ENCODE measurements at regions not wholly inside any gene's neighbourhood (a gene's known extent, or its start where the extent isn't known, plus 50 kb on each side); places are given as distances from the start of the nearest gene placed in this dataset.
"Not testable (repeated sequence)": the region's sequence is repeated elsewhere in the genome, so short reads cannot be mapped to it uniquely, and the experiment has no call there.

- no peak for DNase-seq (ENCODE audit: low spot score)
Observed at GRCh38 chr11:93032580-93032979, 63.1 kb downstream of the MTNR1B start.

- DNase-seq (ENCODE audit: low spot score), result no peak
Observed at GRCh38 chr11:93033093-93033492, 63.6 kb downstream of the MTNR1B start.

DNA sequence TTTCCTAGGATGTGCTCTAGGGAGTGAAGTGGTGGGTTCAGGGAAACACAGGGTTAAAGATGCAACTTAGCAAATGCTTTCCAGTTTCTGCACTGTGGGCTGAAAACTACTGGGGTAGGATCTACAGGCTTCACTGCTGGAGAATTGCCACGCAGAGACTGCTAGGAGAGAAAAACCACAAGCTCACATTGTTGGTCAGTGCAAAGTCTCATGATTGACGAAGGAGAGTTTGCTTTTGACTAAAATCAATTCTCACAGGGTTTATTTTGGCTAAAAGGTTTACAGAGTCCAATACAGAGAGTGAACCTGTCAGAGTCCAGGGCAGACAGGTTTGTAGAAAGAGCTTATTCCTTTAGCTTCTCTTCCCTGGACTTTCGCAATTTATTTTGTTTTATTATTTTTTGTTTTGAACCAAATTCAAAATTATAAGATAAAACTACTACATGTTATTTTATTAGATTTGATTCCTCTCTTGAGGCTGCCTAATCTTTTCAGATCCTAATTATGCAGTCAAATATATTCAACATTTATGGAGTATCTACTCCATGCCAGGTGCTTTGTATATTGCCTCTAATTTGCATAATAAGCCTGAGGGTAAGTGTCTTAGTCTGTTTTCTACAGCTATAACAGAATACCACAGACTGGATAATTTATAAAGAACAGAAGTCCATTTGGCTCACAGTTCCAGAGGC lies 64.7 kb downstream of the MTNR1B start:
- DNase-seq (ENCODE audit: low spot score), result no peak

DNA sequence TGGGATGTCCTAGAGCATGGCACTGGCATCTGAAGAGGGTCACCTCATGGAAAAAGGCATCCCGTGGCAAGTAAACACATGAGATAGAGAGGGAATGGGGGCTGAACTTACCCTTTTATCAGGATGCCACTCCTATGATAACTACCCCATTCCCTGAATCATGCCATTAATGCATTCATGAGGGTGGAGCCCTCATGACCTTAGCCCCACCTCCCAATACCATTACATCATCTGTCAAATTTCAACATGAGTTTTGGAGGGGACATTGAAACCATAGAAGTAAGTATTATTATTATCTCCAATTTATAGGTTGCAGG lies 65.2 kb downstream of the MTNR1B start:
- no peak for DNase-seq (ENCODE audit: low spot score)

GRCh38 chr11:93038521-93038920 lies 69.1 kb downstream of the MTNR1B start:
- no peak for DNase-seq (ENCODE audit: low spot score)

- no peak for DNase-seq (ENCODE audit: low spot score)
Observed at GRCh38 chr11:93039531-93040240, 70.2 kb downstream of the MTNR1B start.

- DNase-seq (ENCODE audit: low spot score), result no peak
Observed at GRCh38 chr11:93041682-93042081, 72.2 kb downstream of the MTNR1B start.

DNA sequence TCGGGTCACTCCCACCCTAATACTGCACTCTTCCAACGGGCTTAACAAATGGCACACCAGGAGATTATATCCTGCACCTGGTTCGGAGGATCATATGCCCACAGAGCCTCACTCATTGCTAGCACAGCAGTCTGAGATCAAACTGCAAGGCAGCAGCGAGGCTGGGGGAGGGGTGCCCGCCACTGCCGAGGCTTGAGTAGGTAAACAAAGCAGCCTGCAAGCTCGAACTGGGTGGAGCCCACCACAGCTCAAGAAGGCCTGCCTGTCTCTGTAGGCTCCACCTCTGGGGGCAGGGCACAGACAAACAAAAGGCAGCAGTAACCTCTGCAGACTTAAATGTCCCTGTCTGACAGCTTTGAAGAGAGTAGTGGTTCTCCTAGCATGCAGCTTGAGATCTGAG lies 73.7 kb downstream of the MTNR1B start:
- DNase-seq (ENCODE audit: low spot score), result not testable (repeated sequence)

GRCh38 chr11:93049740-93050139 lies 80.3 kb downstream of the MTNR1B start:
- no peak for DNase-seq (ENCODE audit: low spot score)

DNA sequence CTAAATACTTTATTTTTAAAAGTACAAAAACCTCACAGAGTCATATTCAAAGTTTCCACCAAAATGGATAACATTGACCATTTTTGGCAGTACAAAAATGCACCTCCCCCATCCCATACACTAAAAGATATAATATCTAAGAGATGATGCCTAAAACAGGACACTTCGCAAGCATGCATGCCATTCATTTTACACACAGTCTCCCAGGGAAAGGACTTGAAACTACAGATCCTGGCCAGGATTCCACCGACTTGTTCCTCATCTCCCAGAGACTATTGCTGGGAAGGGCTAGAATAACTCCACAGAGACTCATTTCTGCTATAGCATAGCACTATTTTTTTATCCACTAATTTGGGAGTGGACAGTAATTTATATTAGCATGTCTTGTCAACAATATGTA lies 81.7 kb downstream of the MTNR1B start:
- no peak for DNase-seq (ENCODE audit: low spot score)

GRCh38 chr11:93053864-93054263 lies 84.4 kb downstream of the MTNR1B start:
- DNase-seq (ENCODE audit: low spot score), result no peak

DNA sequence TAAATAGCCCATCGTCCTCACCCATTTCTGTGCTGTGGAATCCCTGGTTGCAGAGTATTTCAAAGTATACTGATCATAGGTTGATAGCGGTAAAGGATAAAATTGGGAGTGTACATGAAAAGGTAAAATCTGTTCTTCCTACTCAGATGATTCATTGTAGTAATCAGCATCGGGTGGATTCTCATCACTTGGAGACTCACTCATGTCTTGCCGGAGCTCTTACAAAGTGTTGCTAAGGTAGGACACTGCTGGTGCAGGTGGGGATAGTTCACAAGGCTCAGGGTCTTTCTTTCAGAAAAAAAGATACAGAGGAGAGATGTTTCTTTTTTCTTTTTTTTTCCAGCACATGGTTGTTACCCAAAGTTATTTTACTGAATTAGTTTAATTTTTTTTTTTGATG lies 84.8 kb downstream of the MTNR1B start:
- DNase-seq (ENCODE audit: low spot score), result no peak

GRCh38 chr11:93054881-93055280 lies 85.4 kb downstream of the MTNR1B start:
- DNase-seq (ENCODE audit: low spot score), result no peak

- no peak for DNase-seq (ENCODE audit: low spot score)
Observed at GRCh38 chr11:93059117-93059957, 89.9 kb downstream of the MTNR1B start.

DNA sequence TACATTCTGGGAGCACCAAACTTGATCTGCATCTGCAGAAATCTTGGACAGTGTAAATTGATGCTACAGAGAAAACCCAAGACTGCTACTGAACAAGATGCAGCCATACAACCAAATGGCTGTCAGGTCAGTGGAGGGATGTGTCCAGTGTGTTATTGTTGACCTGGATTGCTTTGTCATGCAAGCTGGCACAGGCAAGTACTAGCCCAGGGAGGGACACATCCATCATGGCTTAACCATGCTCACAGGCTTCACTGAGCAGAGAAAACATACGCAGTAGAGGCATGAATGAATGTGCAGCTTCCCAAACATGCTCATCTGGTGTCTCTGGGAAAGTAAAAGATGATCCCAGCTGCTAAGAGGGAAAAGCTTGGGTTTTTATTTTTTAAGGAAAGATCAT lies 93.6 kb downstream of the MTNR1B start:
- no peak for DNase-seq (ENCODE audit: low spot score)

DNA sequence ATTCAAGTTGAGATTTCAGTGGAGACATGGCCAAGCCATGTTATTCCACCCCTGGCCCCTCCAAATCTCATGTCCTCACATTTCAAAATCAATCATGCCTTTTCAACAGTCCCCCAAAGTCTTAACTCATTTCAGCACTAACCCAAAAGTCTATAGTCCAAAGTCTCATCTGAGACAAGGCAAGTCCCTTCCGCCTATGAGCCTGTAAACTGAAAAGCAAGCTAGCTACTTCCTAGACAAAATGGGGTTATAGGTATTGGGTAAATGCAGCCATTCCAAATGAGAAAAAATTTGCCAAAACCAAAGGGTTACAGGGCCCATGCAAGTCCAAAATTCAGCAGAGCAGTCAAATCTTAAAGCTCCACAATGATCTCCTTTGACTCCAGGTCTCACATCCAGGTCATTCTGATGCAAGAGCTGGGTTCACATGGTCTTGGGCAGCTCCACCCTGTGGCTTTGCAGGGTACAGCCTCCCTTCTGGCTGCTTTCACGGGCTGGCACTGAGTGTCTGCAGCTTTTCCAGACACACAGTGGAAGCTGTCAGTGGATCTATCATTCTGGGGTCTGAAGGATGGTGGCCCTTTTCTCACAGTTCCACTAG lies 95.7 kb downstream of the MTNR1B start:
- DNase-seq (ENCODE audit: low spot score), result not testable (repeated sequence)

DNA sequence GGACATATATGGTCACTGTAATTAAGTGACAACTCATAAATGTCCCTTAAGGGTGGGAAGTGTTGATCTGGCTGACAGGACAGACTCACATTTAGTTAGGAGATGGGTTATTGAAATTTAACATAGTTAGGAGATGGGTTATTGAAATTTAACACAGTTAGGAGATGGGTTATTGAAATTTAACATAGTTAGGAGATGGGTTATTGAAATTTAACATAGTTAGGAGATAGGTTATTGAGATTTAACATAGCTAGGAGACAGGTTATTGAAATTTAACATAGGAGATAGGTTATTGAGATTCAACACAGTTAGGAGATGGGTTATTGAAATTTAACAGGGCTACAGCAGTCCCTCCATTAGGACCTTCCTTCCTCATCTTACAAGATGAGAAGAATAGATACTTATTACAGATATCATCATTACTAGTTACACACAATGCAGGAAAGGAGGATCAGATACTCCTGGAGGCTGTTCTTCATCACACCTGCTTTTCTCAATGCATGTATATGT lies 98.5 kb downstream of the MTNR1B start:
- DNase-seq (ENCODE audit: low spot score), result no peak

DNA sequence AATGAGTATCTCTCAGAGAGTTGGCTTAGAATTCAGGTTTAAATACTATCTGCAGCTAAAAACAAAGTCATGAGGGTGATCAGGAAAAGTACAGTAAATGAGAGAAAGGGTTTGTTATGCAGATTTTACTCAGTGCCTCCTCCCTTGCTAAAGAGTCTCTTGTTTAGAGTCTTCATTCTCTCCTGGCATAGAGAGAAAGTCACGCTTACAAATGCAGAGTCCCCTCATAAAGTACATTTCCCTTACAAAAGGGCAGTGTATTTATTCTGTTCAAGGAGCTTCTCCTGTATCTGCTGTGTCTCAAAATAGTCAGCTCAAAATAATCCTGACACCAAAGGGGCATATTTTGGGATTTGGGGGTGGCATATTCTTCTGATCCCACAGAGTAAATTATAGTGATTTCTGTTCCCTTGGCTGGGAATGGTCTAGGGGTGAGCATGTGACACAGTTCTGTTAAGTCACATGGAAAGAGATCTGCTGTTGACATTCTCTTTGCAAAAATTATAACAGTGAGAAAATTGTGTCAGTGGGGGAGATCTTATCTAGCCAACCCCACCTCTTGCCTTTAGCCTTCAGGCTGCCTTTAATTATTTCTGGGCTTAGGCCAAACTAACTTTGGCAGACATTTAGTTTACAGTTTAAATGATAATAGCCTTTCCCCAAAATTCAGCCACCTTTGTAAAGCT lies 102.9 kb downstream of the MTNR1B start:
- DNase-seq (ENCODE audit: low spot score), result no peak

GRCh38 chr11:93073026-93073425 lies 103.6 kb downstream of the MTNR1B start:
- DNase-seq (ENCODE audit: low spot score), result no peak

DNA sequence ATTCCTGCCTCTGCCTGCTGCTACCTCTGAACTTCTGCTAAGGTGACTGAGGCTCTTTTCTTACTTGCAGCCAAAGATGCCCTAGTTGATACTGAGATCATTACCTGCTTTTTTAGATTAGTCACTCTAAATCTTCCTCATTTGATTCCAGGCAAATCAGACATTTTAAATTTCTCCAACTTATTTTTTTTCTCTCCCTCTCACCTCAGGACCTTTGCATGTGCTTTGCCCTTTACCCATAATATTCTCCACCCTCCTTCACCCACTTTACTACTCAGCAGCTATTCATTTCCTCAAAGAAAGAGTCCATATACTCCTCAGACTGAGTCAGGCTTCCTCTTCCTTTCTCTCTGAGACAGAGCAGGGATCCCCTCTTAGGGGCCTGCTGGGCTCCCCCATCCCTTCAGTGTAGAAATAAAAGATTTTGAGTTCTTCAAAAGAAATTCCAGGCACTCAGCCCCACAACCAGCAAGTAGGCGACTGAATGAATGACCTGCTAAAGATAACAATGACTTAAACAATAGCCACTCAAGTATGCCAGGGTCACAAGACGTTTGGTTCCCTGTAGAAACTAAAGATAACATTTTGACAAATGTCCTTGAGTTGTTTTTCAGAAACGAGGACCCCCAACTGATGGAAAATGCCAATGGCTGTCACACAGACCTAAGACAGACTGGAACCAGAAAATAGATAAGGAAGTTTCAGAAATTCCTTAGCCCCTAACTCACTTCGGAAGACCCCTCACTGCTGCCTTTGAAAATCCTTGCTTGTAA lies 104.2 kb downstream of the MTNR1B start:
- DNase-seq (ENCODE audit: low spot score), result no peak

DNA sequence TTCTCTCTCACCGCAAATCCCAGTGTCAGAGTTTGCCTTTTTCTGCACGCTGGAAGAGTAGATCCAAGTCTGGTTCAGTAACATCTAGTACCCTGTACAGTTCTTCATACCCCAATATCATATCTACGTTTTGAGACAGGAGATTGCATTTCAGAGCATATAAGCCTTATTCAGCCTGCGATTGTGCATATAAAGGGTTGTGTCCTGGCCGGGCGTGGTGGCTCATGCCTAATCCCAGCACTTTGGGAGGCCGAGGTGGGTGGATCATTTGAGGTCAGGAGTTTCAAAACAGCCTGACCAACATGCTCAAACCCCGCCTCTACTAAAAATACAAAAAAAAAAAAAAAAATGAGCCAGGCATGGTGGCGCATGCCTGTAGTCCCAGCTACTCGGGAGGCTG lies 104.9 kb downstream of the MTNR1B start:
- no peak for DNase-seq (ENCODE audit: low spot score)
